HCT116 (cell line): ENCODE measurements at regions not wholly inside any gene's neighbourhood (a gene's known extent, or its start where the extent isn't known, plus 50 kb on each side); places are given as distances from the start of the nearest gene placed in this dataset.

Source experiments
- ATAC-seq: fragments of 200-7000 bp; cut with Tn5 transposase; 2 replicates; pipeline ENCODE4 v1.9.1; 2020; ENCODE audit warnings: mild to moderate bottlenecking, moderate library complexity
- BruUV-seq: library from RNA; stranded (reverse); fragments of 400-500 nt; replicated peaks from 2 replicates; lab custom pipeline; 2021; lab: Mats Ljungman, UMichigan
- CTCF ChIA-PET: fragments of 300-600 bp; sonication (Branson Sonifier 250); formaldehyde crosslinking; loops from one replicate; lab custom pipeline; 2021; ENCODE audit warnings: antibody characterized with exemption; lab: Charles Lee
- POLR2A ChIA-PET: fragments of 300-600, 350-600 bp; sonication (Branson Sonifier 250); formaldehyde crosslinking; loops from one replicate; lab custom pipeline; 2021; ENCODE audit warnings: antibody characterized with exemption; lab: Charles Lee
- RAD21 ChIA-PET, 2 experiments: fragments of 300-600 bp; sonication (Branson Sonifier 250); formaldehyde crosslinking; loops; one replicate each; lab custom pipeline; 2023; ENCODE audit warnings: low total read pairs in 2 of 2; ENCODE audit not compliant: uncharacterized antibody in 2 of 2, unreplicated experiment in 2 of 2, low non-redundant PET in 1 of 2; lab: Charles Lee
- DNase-seq: peaks from one replicate; pipeline ENCODE4 v3.0.0-alpha.2; 2010; ENCODE audit warnings: low read depth, low spot score
- H2AFZ ChIP-seq: fragments of 200-600 bp; shearing (Covaris generic), sonication (generic); 2 replicates; pipeline ENCODE4 v1.6.1; 2017; ENCODE audit warnings: low read depth, mixed run types, mixed read lengths, antibody characterized with exemption, low read length; ENCODE audit not compliant: poor library complexity, severe bottlenecking
- H3K27ac ChIP-seq: 2 replicates; pipeline ENCODE4 v1.5.1; 2012; ENCODE audit warnings: low read depth, low read length
- H3K27me3 ChIP-seq: fragments of 200-600 bp; sonication (generic); 2 replicates; pipeline ENCODE4 v1.6.1; 2016; ENCODE audit warnings: mixed run types, low read length, mixed read lengths; ENCODE audit not compliant: insufficient read depth
- H3K36me3 ChIP-seq, 2 experiments: fragments of 200-500 bp in 1 of 2; fragments of 200-600 bp in 1 of 2; sonication (Bioruptor generic) in 1 of 2; sonication (generic) in 1 of 2; 2 replicates each; pipeline versions ENCODE4 v1.5.1 to v1.6.1; 2014 to 2016; ENCODE audit warnings: low read length in 2 of 2, inconsistent platforms in 1 of 2, mixed read lengths in 1 of 2, mixed run types in 1 of 2; ENCODE audit not compliant: insufficient read depth in 2 of 2, control insufficient read depth in 1 of 2
- H3K4me1 ChIP-seq, 2 experiments: fragments of 200-600 bp in 1 of 2; sonication (generic) in 1 of 2; 2 replicates each; pipeline versions ENCODE4 v1.5.1 to v1.6.1; 2012 to 2017; ENCODE audit warnings: low read length in 2 of 2, inconsistent platforms in 1 of 2, mild to moderate bottlenecking in 1 of 2, mixed read lengths in 1 of 2, mixed run types in 1 of 2, moderate library complexity in 1 of 2; ENCODE audit not compliant: insufficient read depth in 2 of 2, control insufficient read depth in 1 of 2
- H3K4me2 ChIP-seq: fragments of 200-600 bp; sonication (generic); 2 replicates; pipeline ENCODE4 v1.6.1; 2017; ENCODE audit warnings: mixed run types, low read length, mixed read lengths
- H3K4me3 ChIP-seq, 2 experiments: fragments of 200-600 bp in 1 of 2; sonication (generic) in 1 of 2; replicated peaks in 1 of 2; 2 replicates each; pipeline ENCODE4 v1.5.1; 2011 to 2016; ENCODE audit warnings: low read length in 2 of 2, control low read depth in 1 of 2, low read depth in 1 of 2, mild to moderate bottlenecking in 1 of 2, mixed read lengths in 1 of 2, mixed run types in 1 of 2
- H3K79me2 ChIP-seq: fragments of 200-600 bp; sonication (generic); 2 replicates; pipeline ENCODE4 v1.6.1; 2017; ENCODE audit warnings: mild to moderate bottlenecking, mixed run types, low read length, moderate library complexity, mixed read lengths; ENCODE audit not compliant: insufficient read depth
- H3K9ac ChIP-seq: fragments of 200-600 bp; sonication (generic); 2 replicates; pipeline ENCODE4 v1.6.1; 2016; ENCODE audit warnings: low read length, mixed read lengths
- H3K9me2 ChIP-seq: fragments of 200-600 bp; sonication (generic), shearing (Covaris generic); 2 replicates; pipeline ENCODE4 v1.6.1; 2017; ENCODE audit warnings: mixed run types, mild to moderate bottlenecking, moderate library complexity; ENCODE audit not compliant: insufficient read depth
- H3K9me3 ChIP-seq, 2 experiments: fragments of 200-500 bp in 1 of 2; fragments of 200-600 bp in 1 of 2; sonication (Bioruptor generic) in 1 of 2; sonication (generic) in 1 of 2; 2 replicates each; pipeline ENCODE4 v1.6.1; 2014 to 2017; ENCODE audit warnings: low read length in 2 of 2, mixed read lengths in 2 of 2, inconsistent platforms in 1 of 2, low read depth in 1 of 2, mild to moderate bottlenecking in 1 of 2, mixed run types in 1 of 2, moderate library complexity in 1 of 2; ENCODE audit not compliant: control insufficient read depth in 1 of 2, insufficient read depth in 1 of 2
- H4K20me1 ChIP-seq: fragments of 200-600 bp; sonication (generic), shearing (Covaris generic); 2 replicates; pipeline ENCODE4 v1.6.1; 2017; ENCODE audit warnings: mixed run types, mild to moderate bottlenecking, moderate library complexity; ENCODE audit not compliant: insufficient read depth
- ATF3 ChIP-seq: IDR thresholded peaks from 2 replicates; pipeline ENCODE4 v1.6.1; 2012
- CBX3 ChIP-seq: IDR thresholded peaks from 2 replicates; pipeline ENCODE4 v1.6.1; 2012; ENCODE audit warnings: low read depth
- ELF1 ChIP-seq: IDR thresholded peaks from 2 replicates; pipeline ENCODE4 v1.6.1; 2012; ENCODE audit warnings: low read depth, borderline replicate concordance
- EZH2 ChIP-seq: fragments of 200-600 bp; sonication (generic); IDR thresholded peaks from 2 replicates; pipeline ENCODE4 v1.6.1; 2017; ENCODE audit warnings: antibody characterized with exemption, mixed run types
- EZH2phosphoT487 ChIP-seq: fragments of 200-600 bp; IDR thresholded peaks from 2 replicates; pipeline ENCODE4 v1.6.1; 2018; ENCODE audit warnings: antibody characterized with exemption, borderline replicate concordance
- FOSL1 ChIP-seq: IDR thresholded peaks from 2 replicates; pipeline ENCODE4 v1.6.1; 2012; ENCODE audit warnings: low read depth
- JUND ChIP-seq: IDR thresholded peaks from 2 replicates; pipeline ENCODE4 v1.6.1; 2012
- POLR2A ChIP-seq: IDR thresholded peaks from 2 replicates; pipeline ENCODE4 v1.7.0; 2011; ENCODE audit warnings: borderline replicate concordance; ENCODE audit not compliant: insufficient read depth, insufficient read length; ENCODE audit errors: extremely low read depth
- SP1 ChIP-seq: IDR thresholded peaks from 2 replicates; pipeline ENCODE4 v1.6.1; 2012; ENCODE audit warnings: low read depth
- TCF7L2 ChIP-seq: IDR thresholded peaks from 2 replicates; pipeline ENCODE4 v1.7.0; 2011; ENCODE audit warnings: borderline replicate concordance, inconsistent platforms; ENCODE audit not compliant: insufficient read depth, insufficient read length; ENCODE audit errors: extremely low read depth
- YY1 ChIP-seq: IDR thresholded peaks from 2 replicates; pipeline ENCODE4 v1.6.1; 2011; ENCODE audit warnings: low read length, low read depth, moderate library complexity, mild to moderate bottlenecking; ENCODE audit not compliant: insufficient replicate concordance; ENCODE audit errors: extremely low read depth
- ZBTB33 ChIP-seq: IDR thresholded peaks from 2 replicates; pipeline ENCODE4 v1.6.1; 2011; ENCODE audit warnings: mild to moderate bottlenecking, low read length, moderate library complexity; ENCODE audit not compliant: insufficient replicate concordance; ENCODE audit errors: extremely low read depth
- ZFX ChIP-seq: fragments of 450-650 bp; IDR thresholded peaks from 2 replicates; pipeline ENCODE4 v1.6.1; 2017
- ZNF274 ChIP-seq: fragments of 200-500 bp; sonication (Bioruptor generic); IDR thresholded peaks from 2 replicates; pipeline ENCODE4 v1.6.1; 2014; ENCODE audit warnings: mild to moderate bottlenecking, low read depth, low read length, inconsistent platforms
- intact Hi-C: fragments of 100-400 bp; cut with micrococcal nuclease; formaldehyde crosslinking; loops from 2 replicates; pipeline ENCODE4 v1.10.0; 2022
- TF ChIP-seq, protein P1 (sequence below), 3 experiments: fragments of 200-600 bp in 1 of 3; sonication (generic) in 1 of 3; IDR thresholded peaks in 2 of 3; conservative IDR thresholded peaks in 1 of 3; 2 replicates each; pipeline ENCODE4 v1.5.1; 2012 to 2017; ENCODE audit warnings: low read depth in 2 of 3, low read length in 2 of 3, antibody characterized with exemption in 1 of 3, borderline replicate concordance in 1 of 3, control low read depth in 1 of 3, mild to moderate bottlenecking in 1 of 3, mixed read lengths in 1 of 3, mixed run types in 1 of 3, moderate library complexity in 1 of 3; ENCODE audit not compliant: insufficient read depth in 1 of 3
- TF ChIP-seq, protein P2 (sequence below): IDR thresholded peaks from 2 replicates; pipeline ENCODE4 v1.6.1; 2012; ENCODE audit warnings: low read depth

- no peak for ATAC-seq
- TF ChIP-seq JUND (no peak), ATF3 (no peak), ZBTB33 (no peak), EZH2 (no peak), EZH2phosphoT487 (no peak), ZFX (no peak), SP1 (no peak), YY1 (no peak), POLR2A (no peak), FOSL1 (no peak), CBX3 (no peak), ELF1 (no peak), TCF7L2 (no peak), ZNF274 (no peak)
- TF ChIP-seq, protein P1, sequence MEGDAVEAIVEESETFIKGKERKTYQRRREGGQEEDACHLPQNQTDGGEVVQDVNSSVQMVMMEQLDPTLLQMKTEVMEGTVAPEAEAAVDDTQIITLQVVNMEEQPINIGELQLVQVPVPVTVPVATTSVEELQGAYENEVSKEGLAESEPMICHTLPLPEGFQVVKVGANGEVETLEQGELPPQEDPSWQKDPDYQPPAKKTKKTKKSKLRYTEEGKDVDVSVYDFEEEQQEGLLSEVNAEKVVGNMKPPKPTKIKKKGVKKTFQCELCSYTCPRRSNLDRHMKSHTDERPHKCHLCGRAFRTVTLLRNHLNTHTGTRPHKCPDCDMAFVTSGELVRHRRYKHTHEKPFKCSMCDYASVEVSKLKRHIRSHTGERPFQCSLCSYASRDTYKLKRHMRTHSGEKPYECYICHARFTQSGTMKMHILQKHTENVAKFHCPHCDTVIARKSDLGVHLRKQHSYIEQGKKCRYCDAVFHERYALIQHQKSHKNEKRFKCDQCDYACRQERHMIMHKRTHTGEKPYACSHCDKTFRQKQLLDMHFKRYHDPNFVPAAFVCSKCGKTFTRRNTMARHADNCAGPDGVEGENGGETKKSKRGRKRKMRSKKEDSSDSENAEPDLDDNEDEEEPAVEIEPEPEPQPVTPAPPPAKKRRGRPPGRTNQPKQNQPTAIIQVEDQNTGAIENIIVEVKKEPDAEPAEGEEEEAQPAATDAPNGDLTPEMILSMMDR (IDR thresholded peaks at IDR 0.05 in 2 of 3, conservative IDR thresholded peaks at IDR 0.05 in 1 of 3; ENCODE audit: borderline replicate concordance in 1 of 3, insufficient read depth in 1 of 3, low read depth in 2 of 3, low read length in 2 of 3): no peak
- TF ChIP-seq, protein P2, sequence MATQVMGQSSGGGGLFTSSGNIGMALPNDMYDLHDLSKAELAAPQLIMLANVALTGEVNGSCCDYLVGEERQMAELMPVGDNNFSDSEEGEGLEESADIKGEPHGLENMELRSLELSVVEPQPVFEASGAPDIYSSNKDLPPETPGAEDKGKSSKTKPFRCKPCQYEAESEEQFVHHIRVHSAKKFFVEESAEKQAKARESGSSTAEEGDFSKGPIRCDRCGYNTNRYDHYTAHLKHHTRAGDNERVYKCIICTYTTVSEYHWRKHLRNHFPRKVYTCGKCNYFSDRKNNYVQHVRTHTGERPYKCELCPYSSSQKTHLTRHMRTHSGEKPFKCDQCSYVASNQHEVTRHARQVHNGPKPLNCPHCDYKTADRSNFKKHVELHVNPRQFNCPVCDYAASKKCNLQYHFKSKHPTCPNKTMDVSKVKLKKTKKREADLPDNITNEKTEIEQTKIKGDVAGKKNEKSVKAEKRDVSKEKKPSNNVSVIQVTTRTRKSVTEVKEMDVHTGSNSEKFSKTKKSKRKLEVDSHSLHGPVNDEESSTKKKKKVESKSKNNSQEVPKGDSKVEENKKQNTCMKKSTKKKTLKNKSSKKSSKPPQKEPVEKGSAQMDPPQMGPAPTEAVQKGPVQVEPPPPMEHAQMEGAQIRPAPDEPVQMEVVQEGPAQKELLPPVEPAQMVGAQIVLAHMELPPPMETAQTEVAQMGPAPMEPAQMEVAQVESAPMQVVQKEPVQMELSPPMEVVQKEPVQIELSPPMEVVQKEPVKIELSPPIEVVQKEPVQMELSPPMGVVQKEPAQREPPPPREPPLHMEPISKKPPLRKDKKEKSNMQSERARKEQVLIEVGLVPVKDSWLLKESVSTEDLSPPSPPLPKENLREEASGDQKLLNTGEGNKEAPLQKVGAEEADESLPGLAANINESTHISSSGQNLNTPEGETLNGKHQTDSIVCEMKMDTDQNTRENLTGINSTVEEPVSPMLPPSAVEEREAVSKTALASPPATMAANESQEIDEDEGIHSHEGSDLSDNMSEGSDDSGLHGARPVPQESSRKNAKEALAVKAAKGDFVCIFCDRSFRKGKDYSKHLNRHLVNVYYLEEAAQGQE: no peak
- Histone ChIP-seq H4K20me1 (no peaks in the 10 kb centered on the region), H2AFZ (no peak overlapping the region), H3K27ac (no peak overlapping the region), H3K9me3 (no peaks in the 10 kb centered on the region), H3K4me2 (no peak overlapping the region), H3K36me3 (no peaks in the 10 kb centered on the region), H3K4me1 (no peaks in the 10 kb centered on the region), H3K9ac (no peak overlapping the region), H3K27me3 (peaks cover 84% of the 10 kb centered on the region), H3K4me3 (no peak overlapping the region), H3K79me2 (no peaks in the 10 kb centered on the region), H3K9me2 (no peaks in the 10 kb centered on the region)
- no peak for DNase-seq
- no TSS peak for BruUV-seq
- POLR2A ChIA-PET: no interaction called here
- RAD21 ChIA-PET: no interaction called here
- CTCF ChIA-PET: no interaction called here
- intact Hi-C loops: no loop called here
Observed at GRCh38 chr3:124206225-124207055, 214.5 kb upstream of the ROPN1 start.
